ENCODE measurements at regions not wholly inside any gene's neighbourhood (a gene's known extent, or its start where the extent isn't known, plus 50 kb on each side); places are given as distances from the start of the nearest gene placed in this dataset.

- intact Hi-C loops (cut with DNase I) = no loop called here
- no peak overlapping the region for H3K27ac ChIP-seq
- 43 to 50% (median 44%) methylated on average over 2 of the region's 2 CpGs for WGBS, 3 donors
- no peaks in the 10 kb centered on the region for H3K4me1 ChIP-seq (ENCODE audit: insufficient read depth)
- H3K4me3 ChIP-seq = no peak overlapping the region
- H3K27me3 ChIP-seq = no peaks in the 10 kb centered on the region
- no peak for DNase-seq
- no peaks in the 10 kb centered on the region for H3K9me3 ChIP-seq
- TF ChIP-seq POLR2A (IDR thresholded peaks at IDR 0.05) (no peak), EP300 (IDR thresholded peaks at IDR 0.05) (no peak), CTCF (IDR thresholded peaks at IDR 0.05) (no peak)
- no peaks in the 10 kb centered on the region for H3K36me3 ChIP-seq
These were observed 116.6 kb upstream of the BCL2L14 start for GRCh38 chr12:11954181-11954580.

GRCh38 chr12:11958221-11959091 is 112.3 kb upstream of the BCL2L14 start:
- no peaks in the 10 kb centered on the region for H3K9me3 ChIP-seq
- WGBS, 3 donors = 72 to 80% (median 75%) methylated on average over 9 of the region's 9 CpGs
- no peaks in the 10 kb centered on the region for H3K4me1 ChIP-seq (ENCODE audit: insufficient read depth)
- no peak overlapping the region for H3K27ac ChIP-seq
- H3K36me3 ChIP-seq = no peaks in the 10 kb centered on the region
- DNase-seq = no peak
- TF ChIP-seq EP300 (IDR thresholded peaks at IDR 0.05) (no peak), CTCF (IDR thresholded peaks at IDR 0.05) (no peak), POLR2A (IDR thresholded peaks at IDR 0.05) (no peak)
- H3K27me3 ChIP-seq = no peaks in the 10 kb centered on the region
- intact Hi-C loops (cut with DNase I) = no loop called here
- H3K4me3 ChIP-seq = no peak overlapping the region

- Histone ChIP-seq H3K27me3 (no peaks in the 10 kb centered on the region), H3K36me3 (no peaks in the 10 kb centered on the region), H3K9me3 (no peaks in the 10 kb centered on the region), H3K4me1 (ENCODE audit: insufficient read depth) (no peaks in the 10 kb centered on the region), H3K27ac (no peak overlapping the region), H3K4me3 (no peak overlapping the region)
- intact Hi-C loops (cut with DNase I) = no loop called here
- 75 to 85% (median 81%) methylated on average over 9 of the region's 9 CpGs for WGBS, 3 donors
- TF ChIP-seq CTCF (IDR thresholded peaks at IDR 0.05) = no peak
- no peak for DNase-seq
These were observed 111.5 kb upstream of the BCL2L14 start for GRCh38 chr12:11959117-11959823.

- 88 to 96% (median 93%) methylated on average over 6 of the region's 6 CpGs for WGBS, 3 donors
- H3K36me3 ChIP-seq = no peaks in the 10 kb centered on the region
- H3K27me3 ChIP-seq = no peaks in the 10 kb centered on the region
- H3K4me3 ChIP-seq = no peak overlapping the region
- intact Hi-C loops (cut with DNase I) = loop anchor here in 1 of 4 donors (2.0 kb wide), 1 partner anchor 52 kb away; no protein-coding TSS in a partner anchor
- H3K27ac ChIP-seq = no peak overlapping the region
- no peak for DNase-seq
- no peaks in the 10 kb centered on the region for H3K9me3 ChIP-seq
- TF ChIP-seq EP300 (IDR thresholded peaks at IDR 0.05) = no peak
- TF ChIP-seq CTCF (IDR thresholded peaks at IDR 0.05) = no peak
- TF ChIP-seq POLR2A (IDR thresholded peaks at IDR 0.05) = no peak
- no peaks in the 10 kb centered on the region for H3K4me1 ChIP-seq (ENCODE audit: insufficient read depth)
These were observed 110.1 kb upstream of the BCL2L14 start for GRCh38 chr12:11960646-11961045.

Measured in ovary (tissue), 7 donors.